ENCODE measurements at regions not wholly inside any gene's neighbourhood (a gene's known extent, or its start where the extent isn't known, plus 50 kb on each side); places are given as distances from the start of the nearest gene placed in this dataset.
"Not testable (repeated sequence)": the region's sequence is repeated elsewhere in the genome, so short reads cannot be mapped to it uniquely, and the experiment has no call there.

- Histone ChIP-seq H3K27ac (ENCODE audit: low read length) (no peak overlapping the region), H3K36me3 (ENCODE audit: control insufficient read depth in 1 of 2, insufficient read depth in 2 of 2, low read length in 2 of 2) (no peaks in the 10 kb centered on the region), H3K9me3 (ENCODE audit: control insufficient read depth in 1 of 2, low read length in 2 of 2) (no peaks in the 10 kb centered on the region), H3K4me3 (ENCODE audit: low read depth in 1 of 2, low read length in 2 of 2) (no peak overlapping the region), H3K4me1 (ENCODE audit: control insufficient read depth in 1 of 2, insufficient read depth in 2 of 2, low read length in 2 of 2) (no peaks in the 10 kb centered on the region), H3K27me3 (ENCODE audit: low read depth, low read length) (no peaks in the 10 kb centered on the region)
These were observed 283.0 kb upstream of the MAF start for GRCh38 chr16:79883494-79883893.

DNA sequence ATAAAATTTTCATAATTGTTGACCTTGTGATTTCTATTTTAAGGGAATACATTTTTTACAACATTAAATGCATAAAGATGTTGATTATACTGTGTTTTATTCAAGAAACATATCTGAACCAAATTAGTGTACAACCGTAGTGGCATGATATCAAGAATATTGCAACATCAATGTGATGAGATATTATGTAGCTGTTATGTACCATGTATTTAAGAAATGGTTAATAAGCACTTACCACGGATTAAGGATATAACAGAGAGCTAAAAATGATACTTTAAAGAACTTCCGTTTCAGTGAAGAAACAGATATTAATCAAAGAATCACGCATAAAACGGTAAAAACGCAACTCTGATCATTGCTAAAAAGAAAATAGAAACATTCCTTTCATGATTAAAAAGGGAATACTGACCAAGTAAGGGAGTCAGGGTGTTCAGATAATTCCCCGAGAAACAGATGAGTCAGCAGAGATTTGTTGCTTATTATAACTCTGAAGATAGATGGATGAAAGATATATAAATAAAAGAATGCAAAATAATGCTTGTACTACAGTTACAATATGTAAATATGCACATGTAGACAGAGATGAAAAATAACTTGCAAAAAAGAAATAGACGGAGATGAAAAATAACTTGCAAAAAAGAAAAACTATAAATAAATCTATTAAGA, 281.9 kb upstream of the MAF start:
- no peaks in the 10 kb centered on the region for H3K27me3 ChIP-seq (ENCODE audit: low read depth, low read length)
- no peak overlapping the region for H3K4me3 ChIP-seq (ENCODE audit: low read depth in 1 of 2, low read length in 2 of 2)
- H3K27ac ChIP-seq (ENCODE audit: low read length) = no peak overlapping the region
- no peaks in the 10 kb centered on the region for H3K9me3 ChIP-seq (ENCODE audit: control insufficient read depth in 1 of 2, low read length in 2 of 2)
- H3K36me3 ChIP-seq (ENCODE audit: control insufficient read depth in 1 of 2, insufficient read depth in 2 of 2, low read length in 2 of 2) = no peaks in the 10 kb centered on the region
- no peaks in the 10 kb centered on the region for H3K4me1 ChIP-seq (ENCODE audit: control insufficient read depth in 1 of 2, insufficient read depth in 2 of 2, low read length in 2 of 2)

- not testable (repeated sequence) for H3K9me3 ChIP-seq (ENCODE audit: control insufficient read depth in 1 of 2, low read length in 2 of 2); H3K4me1 ChIP-seq (ENCODE audit: control insufficient read depth in 1 of 2, insufficient read depth in 2 of 2, low read length in 2 of 2); H3K4me3 ChIP-seq (ENCODE audit: low read depth in 1 of 2, low read length in 2 of 2); H3K36me3 ChIP-seq (ENCODE audit: control insufficient read depth in 1 of 2, insufficient read depth in 2 of 2, low read length in 2 of 2); H3K27me3 ChIP-seq (ENCODE audit: low read depth, low read length); H3K27ac ChIP-seq (ENCODE audit: low read length)
These were observed 280.6 kb upstream of the MAF start for GRCh38 chr16:79881107-79881506.

- no peaks in the 10 kb centered on the region for H3K9me3 ChIP-seq (ENCODE audit: control insufficient read depth in 1 of 2, low read length in 2 of 2)
- H3K27me3 ChIP-seq (ENCODE audit: low read depth, low read length) = no peaks in the 10 kb centered on the region
- H3K4me1 ChIP-seq (ENCODE audit: control insufficient read depth in 1 of 2, insufficient read depth in 2 of 2, low read length in 2 of 2) = peaks cover 5 to 6% of the 10 kb centered on the region in 2 donors
- H3K36me3 ChIP-seq (ENCODE audit: control insufficient read depth in 1 of 2, insufficient read depth in 2 of 2, low read length in 2 of 2) = no peaks in the 10 kb centered on the region
- no peak overlapping the region for H3K4me3 ChIP-seq (ENCODE audit: low read depth in 1 of 2, low read length in 2 of 2)
- no peak overlapping the region for H3K27ac ChIP-seq (ENCODE audit: low read length)
These were observed 275.8 kb upstream of the MAF start for GRCh38 chr16:79876332-79876730.

DNA sequence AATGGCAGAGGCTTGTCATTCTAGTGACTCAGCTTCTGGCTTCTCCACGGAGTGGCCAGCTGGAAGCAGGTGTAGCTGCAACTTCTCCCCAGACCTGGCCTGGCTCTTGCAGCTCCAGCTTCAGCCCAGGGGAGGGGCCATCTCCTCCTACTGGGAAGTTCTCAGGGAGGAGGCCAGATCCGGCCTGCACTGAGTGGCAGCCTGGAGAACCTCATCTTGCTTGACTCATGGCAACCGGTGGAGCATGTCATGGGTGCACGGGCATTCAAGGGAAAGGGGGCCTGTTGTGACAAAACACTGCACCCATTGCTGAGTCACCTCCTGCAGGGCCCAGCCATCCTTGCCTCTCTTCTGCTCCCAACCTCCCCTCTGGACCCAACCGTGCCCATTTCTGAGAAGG, 273.9 kb upstream of the MAF start:
- no peak overlapping the region for H3K27ac ChIP-seq (ENCODE audit: low read length)
- H3K9me3 ChIP-seq (ENCODE audit: control insufficient read depth in 1 of 2, low read length in 2 of 2) = no peaks in the 10 kb centered on the region
- H3K36me3 ChIP-seq (ENCODE audit: control insufficient read depth in 1 of 2, insufficient read depth in 2 of 2, low read length in 2 of 2) = no peaks in the 10 kb centered on the region
- H3K27me3 ChIP-seq (ENCODE audit: low read depth, low read length) = no peaks in the 10 kb centered on the region
- H3K4me3 ChIP-seq (ENCODE audit: low read depth in 1 of 2, low read length in 2 of 2) = no peak overlapping the region
- peaks cover 5 to 6% of the 10 kb centered on the region in 2 donors for H3K4me1 ChIP-seq (ENCODE audit: control insufficient read depth in 1 of 2, insufficient read depth in 2 of 2, low read length in 2 of 2)

- H3K27me3 ChIP-seq (ENCODE audit: low read depth, low read length) = no peaks in the 10 kb centered on the region
- no peak overlapping the region for H3K27ac ChIP-seq (ENCODE audit: low read length)
- H3K4me3 ChIP-seq (ENCODE audit: low read depth in 1 of 2, low read length in 2 of 2) = no peak overlapping the region
- H3K36me3 ChIP-seq (ENCODE audit: control insufficient read depth in 1 of 2, insufficient read depth in 2 of 2, low read length in 2 of 2) = no peaks in the 10 kb centered on the region
- H3K4me1 ChIP-seq (ENCODE audit: control insufficient read depth in 1 of 2, insufficient read depth in 2 of 2, low read length in 2 of 2) = peaks cover 5 to 6% of the 10 kb centered on the region in 2 donors
- H3K9me3 ChIP-seq (ENCODE audit: control insufficient read depth in 1 of 2, low read length in 2 of 2) = no peaks in the 10 kb centered on the region
These were observed 273.3 kb upstream of the MAF start for GRCh38 chr16:79873825-79874224.

GRCh38 chr16:79871906-79872305, 271.4 kb upstream of the MAF start:
- Histone ChIP-seq H3K9me3 (ENCODE audit: control insufficient read depth in 1 of 2, low read length in 2 of 2) (no peaks in the 10 kb centered on the region), H3K27ac (ENCODE audit: low read length) (no peak overlapping the region), H3K4me3 (ENCODE audit: low read depth in 1 of 2, low read length in 2 of 2) (no peak overlapping the region), H3K4me1 (ENCODE audit: control insufficient read depth in 1 of 2, insufficient read depth in 2 of 2, low read length in 2 of 2) (peaks cover 5 to 6% of the 10 kb centered on the region in 2 donors), H3K27me3 (ENCODE audit: low read depth, low read length) (no peaks in the 10 kb centered on the region), H3K36me3 (ENCODE audit: control insufficient read depth in 1 of 2, insufficient read depth in 2 of 2, low read length in 2 of 2) (no peaks in the 10 kb centered on the region)

GRCh38 chr16:79870016-79870886, 269.7 kb upstream of the MAF start:
- no peaks in the 10 kb centered on the region for H3K27me3 ChIP-seq (ENCODE audit: low read depth, low read length)
- no peak overlapping the region for H3K27ac ChIP-seq (ENCODE audit: low read length)
- H3K4me3 ChIP-seq (ENCODE audit: low read depth in 1 of 2, low read length in 2 of 2) = no peak overlapping the region
- no peaks in the 10 kb centered on the region for H3K9me3 ChIP-seq (ENCODE audit: control insufficient read depth in 1 of 2, low read length in 2 of 2)
- peaks cover 5 to 6% of the 10 kb centered on the region in 2 donors for H3K4me1 ChIP-seq (ENCODE audit: control insufficient read depth in 1 of 2, insufficient read depth in 2 of 2, low read length in 2 of 2)
- H3K36me3 ChIP-seq (ENCODE audit: control insufficient read depth in 1 of 2, insufficient read depth in 2 of 2, low read length in 2 of 2) = no peaks in the 10 kb centered on the region

- Histone ChIP-seq H3K4me1 (ENCODE audit: control insufficient read depth in 1 of 2, insufficient read depth in 2 of 2, low read length in 2 of 2) (peaks cover 0 to 4% of the 10 kb centered on the region in 2 donors), H3K27me3 (ENCODE audit: low read depth, low read length) (no peaks in the 10 kb centered on the region), H3K4me3 (ENCODE audit: low read depth in 1 of 2, low read length in 2 of 2) (no peak overlapping the region), H3K9me3 (ENCODE audit: control insufficient read depth in 1 of 2, low read length in 2 of 2) (no peaks in the 10 kb centered on the region), H3K27ac (ENCODE audit: low read length) (no peak overlapping the region), H3K36me3 (ENCODE audit: control insufficient read depth in 1 of 2, insufficient read depth in 2 of 2, low read length in 2 of 2) (no peaks in the 10 kb centered on the region)
These were observed 268.9 kb upstream of the MAF start for GRCh38 chr16:79869304-79870015.

- Histone ChIP-seq H3K27me3 (ENCODE audit: low read depth, low read length) (no peaks in the 10 kb centered on the region), H3K4me1 (ENCODE audit: control insufficient read depth in 1 of 2, insufficient read depth in 2 of 2, low read length in 2 of 2) (no peaks in the 10 kb centered on the region), H3K36me3 (ENCODE audit: control insufficient read depth in 1 of 2, insufficient read depth in 2 of 2, low read length in 2 of 2) (no peaks in the 10 kb centered on the region), H3K9me3 (ENCODE audit: control insufficient read depth in 1 of 2, low read length in 2 of 2) (no peaks in the 10 kb centered on the region), H3K27ac (ENCODE audit: low read length) (no peak overlapping the region), H3K4me3 (ENCODE audit: low read depth in 1 of 2, low read length in 2 of 2) (no peak overlapping the region)
These were observed 268.3 kb upstream of the MAF start for GRCh38 chr16:79868841-79869240.

GRCh38 chr16:79867425-79867997, 267.0 kb upstream of the MAF start:
- Histone ChIP-seq H3K9me3 (ENCODE audit: control insufficient read depth in 1 of 2, low read length in 2 of 2) (no peaks in the 10 kb centered on the region), H3K4me3 (ENCODE audit: low read depth in 1 of 2, low read length in 2 of 2) (no peak overlapping the region), H3K36me3 (ENCODE audit: control insufficient read depth in 1 of 2, insufficient read depth in 2 of 2, low read length in 2 of 2) (no peaks in the 10 kb centered on the region), H3K4me1 (ENCODE audit: control insufficient read depth in 1 of 2, insufficient read depth in 2 of 2, low read length in 2 of 2) (no peaks in the 10 kb centered on the region), H3K27me3 (ENCODE audit: low read depth, low read length) (no peaks in the 10 kb centered on the region), H3K27ac (ENCODE audit: low read length) (no peak overlapping the region)

Data from muscle layer of duodenum (tissue), 2 donors.